ENCODE measurements at regions not wholly inside any gene's neighbourhood (a gene's known extent, or its start where the extent isn't known, plus 50 kb on each side); places are given as distances from the start of the nearest gene placed in this dataset.
"Not testable (repeated sequence)": the region's sequence is repeated elsewhere in the genome, so short reads cannot be mapped to it uniquely, and the experiment has no call there.

- DNase-seq = no peak
Observed at GRCh38 chr6:144793744-144794143, 508.6 kb downstream of the UTRN start.

DNA sequence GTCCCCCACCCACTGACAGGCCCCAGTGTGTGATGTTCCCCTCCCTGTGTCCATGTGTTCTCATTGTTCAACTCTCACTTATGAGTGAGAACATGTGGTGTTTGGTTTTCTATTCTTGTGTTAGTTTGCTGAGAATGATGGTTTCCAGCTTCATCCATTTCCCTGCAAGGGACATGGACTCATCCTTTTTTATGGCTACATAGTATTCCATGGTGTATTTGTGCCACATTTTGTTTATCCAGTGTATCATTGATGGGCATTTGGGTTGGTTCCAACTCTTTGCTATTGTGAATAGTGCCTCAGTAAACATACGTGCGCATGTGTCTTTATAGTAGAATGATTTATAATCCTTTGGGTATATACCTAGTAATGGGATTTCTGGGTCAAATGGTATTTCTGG lies 509.9 kb downstream of the UTRN start:
- not testable (repeated sequence) for DNase-seq

GRCh38 chr6:144796070-144796469 lies 510.9 kb downstream of the UTRN start:
- DNase-seq = no peak

DNA sequence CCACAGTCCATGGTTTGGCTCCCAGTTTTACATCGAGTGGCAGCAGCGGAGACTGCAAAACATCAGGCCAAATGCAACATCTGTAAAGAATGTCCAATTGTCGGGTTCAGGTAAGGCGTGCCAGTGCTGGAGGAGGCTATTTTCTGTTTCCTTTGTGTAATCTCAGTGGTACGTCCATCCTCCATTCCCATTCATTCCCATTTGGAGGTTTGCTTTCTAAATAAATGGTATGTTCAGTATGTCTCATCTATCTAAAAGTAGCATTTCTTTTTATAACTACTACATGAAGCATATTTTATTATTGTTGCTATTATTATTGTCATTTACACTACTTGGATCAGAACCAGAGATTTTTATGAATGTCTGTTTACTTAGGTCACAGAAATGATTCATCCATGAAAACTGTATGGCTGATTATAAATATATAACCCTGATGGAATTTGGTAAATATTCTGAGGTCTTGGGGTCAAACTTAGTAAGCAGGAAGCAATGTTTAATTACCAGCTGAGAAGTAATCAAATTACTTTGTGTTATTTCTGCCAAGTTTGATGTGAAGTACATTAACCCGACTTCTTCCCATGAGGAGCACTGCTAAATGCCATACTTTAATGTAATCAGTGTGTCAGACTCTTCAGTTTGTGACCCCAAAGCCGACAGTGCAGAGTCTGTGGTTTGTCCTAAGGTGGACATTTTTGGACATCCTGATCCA lies 512.9 kb downstream of the UTRN start:
- no peak for DNase-seq

DNA sequence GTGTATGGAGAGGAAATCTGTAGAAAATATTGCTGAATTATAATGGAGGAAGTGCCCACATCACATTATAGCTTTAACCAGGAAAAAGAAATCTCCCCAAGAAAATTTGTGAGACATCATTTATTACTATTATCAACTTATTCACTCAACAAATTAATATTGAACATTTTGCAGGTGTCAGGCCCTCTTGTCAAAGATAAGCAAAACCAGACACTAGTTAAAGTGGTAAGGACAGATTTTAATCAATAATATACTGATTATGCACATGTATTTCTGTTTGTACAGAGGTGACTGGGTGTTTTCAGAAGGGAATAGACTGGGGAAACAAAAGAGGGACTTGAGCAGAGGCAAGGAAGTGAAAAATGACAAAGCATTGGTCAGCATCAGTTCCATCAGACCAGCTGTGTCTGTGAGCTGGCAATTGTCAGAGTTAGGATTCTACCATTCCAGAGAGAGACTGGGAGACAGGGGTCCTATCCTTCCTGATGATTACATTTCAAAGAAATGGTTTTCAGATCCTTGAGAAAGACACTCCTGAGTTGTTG lies 519.2 kb downstream of the UTRN start:
- DNase-seq = no peak

DNA sequence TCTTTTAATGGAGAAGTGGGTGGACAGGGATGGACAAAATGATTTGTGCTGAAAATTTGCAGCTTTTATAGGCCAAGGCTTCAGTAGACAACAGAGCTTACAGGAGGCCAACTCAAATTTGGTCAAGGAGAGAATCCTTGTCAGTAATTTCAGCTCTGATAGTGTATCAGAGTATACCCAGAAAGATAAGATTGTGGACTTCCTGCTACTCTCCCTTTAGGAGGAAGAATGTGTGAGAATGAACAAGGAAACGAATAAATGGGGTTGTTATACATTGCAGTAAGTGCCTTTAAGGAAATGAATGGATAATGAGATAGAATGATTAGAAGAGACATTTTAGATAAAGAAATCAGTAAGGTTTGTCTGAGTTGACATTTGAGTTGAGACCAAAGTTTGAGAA lies 519.9 kb downstream of the UTRN start:
- DNase-seq = no peak

DNA sequence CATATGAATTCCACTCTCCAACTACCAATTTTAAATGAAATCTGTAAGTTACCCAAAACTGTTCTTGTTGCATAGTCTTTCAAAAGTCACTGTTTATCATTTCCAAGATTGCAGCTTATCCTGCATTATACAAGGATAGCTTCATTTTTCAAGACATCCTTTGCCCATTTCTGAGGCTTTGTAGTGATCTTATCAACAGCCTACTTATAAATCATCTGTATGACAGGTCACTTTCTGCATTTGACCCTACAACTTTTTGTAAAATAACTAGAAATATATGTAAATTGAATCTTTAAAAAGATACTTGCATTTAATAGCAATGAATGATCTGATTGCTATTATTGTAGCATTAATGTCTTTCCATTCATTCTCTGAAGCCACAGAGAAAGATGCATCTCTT lies 521.1 kb downstream of the UTRN start:
- DNase-seq = no peak

DNA sequence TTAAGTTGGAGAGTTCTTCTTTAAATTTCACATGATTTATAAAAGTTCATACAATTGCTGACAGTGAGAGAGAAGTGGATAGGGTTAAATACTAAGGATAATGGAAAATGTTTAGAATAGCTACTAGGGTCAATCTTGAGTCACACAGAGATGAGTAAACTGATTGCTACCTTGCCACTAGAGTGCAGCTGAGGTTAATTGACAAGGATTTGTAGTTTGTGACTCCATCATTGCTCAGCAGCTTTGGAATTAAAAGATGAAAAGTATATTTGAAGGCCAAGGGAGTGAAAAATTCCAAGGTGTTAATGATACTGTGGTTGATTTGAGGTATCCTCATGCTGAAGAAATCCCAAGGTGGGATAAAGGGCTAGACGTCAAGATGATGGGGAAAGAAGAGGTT lies 524.0 kb downstream of the UTRN start:
- no peak for DNase-seq

- DNase-seq = no peak
Observed at GRCh38 chr6:144809969-144810368, 524.8 kb downstream of the UTRN start.

DNA sequence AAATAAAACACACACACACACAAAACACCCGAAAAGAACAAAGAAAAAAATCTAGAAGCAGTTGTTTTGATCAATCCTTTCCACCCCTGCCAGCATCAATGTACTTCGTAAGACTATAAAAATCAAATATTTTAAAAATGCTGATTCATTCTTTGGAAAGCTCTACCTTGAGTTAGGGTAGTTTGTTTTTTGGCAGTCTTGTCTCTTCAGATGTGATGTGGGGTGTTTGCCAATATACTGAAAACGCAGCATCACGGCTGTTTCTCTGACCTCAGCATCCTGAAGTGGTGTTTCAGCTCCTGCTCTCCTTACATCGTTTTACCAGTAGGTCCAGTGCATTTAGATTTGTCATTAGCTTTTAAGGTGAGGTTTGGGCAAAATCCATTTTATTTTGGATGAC lies 526.0 kb downstream of the UTRN start:
- DNase-seq = no peak

- no peak for DNase-seq
Observed at GRCh38 chr6:144816936-144817335, 531.8 kb downstream of the UTRN start.

GRCh38 chr6:144820270-144820669 lies 535.1 kb downstream of the UTRN start:
- no peak for DNase-seq

GRCh38 chr6:144823131-144823530 lies 538.0 kb downstream of the UTRN start:
- DNase-seq = no peak

- no peak for DNase-seq
Observed at GRCh38 chr6:144824018-144824417, 538.9 kb downstream of the UTRN start.

- no peak for DNase-seq
Observed at GRCh38 chr6:144834426-144835038, 549.4 kb downstream of the UTRN start.

GRCh38 chr6:144835322-144835973 lies 550.3 kb downstream of the UTRN start:
- DNase-seq = no peak

DNA sequence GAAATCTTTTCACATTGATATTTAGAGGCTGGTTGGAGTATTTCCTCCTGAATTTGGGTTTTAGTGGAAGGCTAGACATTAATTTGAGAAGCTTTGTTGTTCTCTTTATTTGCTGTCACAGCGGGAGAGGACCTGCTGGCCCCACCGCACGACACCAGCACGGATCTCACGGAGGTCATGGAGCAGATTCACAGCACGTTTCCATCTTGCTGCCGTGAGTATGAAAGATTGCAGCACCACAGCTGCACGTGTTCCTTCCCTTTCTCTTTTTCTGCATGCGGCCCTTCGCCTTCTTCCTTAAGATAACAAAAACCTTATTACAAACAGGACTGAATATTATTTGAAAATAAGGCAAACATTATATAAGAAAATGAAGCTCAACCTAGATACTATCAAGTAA lies 555.5 kb downstream of the UTRN start:
- no peak for DNase-seq

DNA sequence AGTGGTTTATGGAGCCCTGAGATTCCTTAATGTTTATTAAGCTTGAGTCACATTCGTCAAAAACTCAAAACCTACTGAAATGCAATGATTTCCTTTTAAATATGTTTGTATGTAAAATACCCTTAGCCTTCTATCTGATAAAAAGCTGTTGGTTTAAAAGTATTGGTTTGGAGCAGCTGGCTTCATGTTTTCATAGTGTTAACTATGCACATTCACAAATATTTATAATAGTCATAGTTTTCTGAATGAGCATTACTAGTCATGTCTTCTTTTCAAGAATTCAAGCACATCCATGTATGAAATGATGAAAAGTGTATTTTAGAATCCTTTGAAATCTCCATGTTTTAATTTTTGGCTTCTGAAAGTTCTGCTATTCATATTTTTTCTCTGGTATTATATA lies 558.6 kb downstream of the UTRN start:
- DNase-seq = no peak

DNA sequence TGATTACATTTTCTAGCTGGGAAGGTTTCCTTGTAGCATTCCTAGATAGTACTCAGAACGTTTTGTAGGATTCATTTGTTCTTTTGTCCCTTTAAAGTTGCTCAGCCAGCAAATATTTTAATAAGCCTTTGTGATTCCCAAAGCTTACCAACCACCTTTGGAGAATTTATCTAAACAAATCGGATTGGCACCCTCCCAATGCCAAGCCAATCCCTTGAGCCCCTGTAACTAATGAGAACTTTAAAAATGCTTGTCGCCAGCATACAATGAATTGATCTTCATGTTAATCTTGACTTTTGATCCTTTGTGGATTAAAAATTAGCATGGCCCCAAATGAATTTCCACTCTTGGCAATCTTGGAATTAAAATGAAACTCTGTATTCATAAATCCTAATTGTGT lies 559.5 kb downstream of the UTRN start:
- no peak for DNase-seq

DNA sequence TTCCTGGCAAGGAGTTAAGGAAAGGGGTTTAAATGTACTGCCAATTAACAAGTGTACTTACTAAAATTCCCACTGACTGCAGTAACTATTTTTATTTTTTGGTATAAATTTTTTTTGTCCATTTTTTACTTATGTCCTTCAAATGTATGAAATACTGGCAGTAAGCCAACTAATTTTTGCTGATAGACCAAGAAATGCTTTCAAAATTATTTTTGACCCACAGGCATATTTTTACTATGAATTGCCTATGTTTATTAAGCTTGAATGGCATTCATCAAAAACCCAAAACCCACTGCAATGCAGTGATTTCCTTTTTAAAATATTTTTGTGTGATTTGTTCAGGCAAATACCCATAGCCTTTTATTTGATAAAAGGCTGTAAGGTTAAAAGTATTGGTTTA lies 560.1 kb downstream of the UTRN start:
- no peak for DNase-seq

DNA sequence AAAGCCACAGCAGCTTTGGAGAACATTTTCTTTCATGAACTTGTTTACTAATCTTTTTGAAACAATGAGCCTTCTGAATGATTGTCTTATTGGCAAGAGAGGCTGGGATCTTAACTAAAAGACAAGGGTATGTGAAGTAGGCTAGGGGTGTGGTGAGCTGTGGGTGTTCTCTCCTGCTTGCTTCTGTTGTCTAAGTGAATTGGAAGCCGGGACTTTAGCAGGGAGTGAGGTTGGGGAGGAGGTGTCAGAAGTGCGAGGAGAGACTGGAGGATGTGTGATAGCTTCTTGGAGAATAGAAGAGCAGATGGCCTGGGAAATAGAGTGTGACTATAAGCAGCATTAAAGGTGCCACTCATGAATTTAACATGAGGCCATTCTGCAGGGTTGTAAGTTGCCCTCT lies 562.8 kb downstream of the UTRN start:
- no peak for DNase-seq

DNA sequence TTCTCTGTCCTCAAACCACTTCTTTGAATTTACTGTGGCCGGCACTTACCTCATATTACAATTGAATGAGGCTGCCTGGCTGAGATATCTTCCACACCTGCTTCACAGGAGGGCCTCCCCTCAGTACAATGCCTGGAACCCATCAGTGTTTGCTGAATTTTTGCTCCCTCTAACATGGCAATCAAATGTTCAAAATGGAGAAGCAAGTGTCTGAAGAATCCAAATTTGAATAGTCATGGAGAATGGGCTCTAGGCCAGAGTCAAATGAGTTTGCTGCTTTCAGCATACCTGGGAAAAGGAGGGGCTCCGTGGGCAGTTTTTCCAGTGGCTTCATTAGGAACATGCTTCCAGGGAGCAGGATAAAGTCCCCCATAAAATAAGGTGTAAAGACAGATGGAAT lies 564.8 kb downstream of the UTRN start:
- DNase-seq = no peak

DNA sequence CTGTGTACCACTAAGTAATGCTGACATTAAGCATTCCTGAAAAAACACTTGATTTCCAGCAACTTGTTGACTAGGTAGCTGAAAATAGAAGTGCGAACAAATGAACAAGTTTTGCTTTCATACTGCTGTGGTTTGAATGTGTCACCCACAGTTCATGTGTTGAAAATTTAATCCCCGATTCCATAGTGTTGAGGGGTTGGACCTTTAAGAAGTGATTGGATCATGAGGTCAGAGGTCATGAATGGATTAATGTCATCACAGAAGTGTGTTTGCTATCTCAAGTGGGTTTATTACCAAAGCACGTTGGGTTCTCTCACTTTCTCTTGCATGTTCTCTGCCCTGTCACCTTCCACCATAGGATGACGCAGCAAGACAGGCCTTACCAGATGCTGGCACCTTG lies 568.5 kb downstream of the UTRN start:
- DNase-seq = no peak

DNA sequence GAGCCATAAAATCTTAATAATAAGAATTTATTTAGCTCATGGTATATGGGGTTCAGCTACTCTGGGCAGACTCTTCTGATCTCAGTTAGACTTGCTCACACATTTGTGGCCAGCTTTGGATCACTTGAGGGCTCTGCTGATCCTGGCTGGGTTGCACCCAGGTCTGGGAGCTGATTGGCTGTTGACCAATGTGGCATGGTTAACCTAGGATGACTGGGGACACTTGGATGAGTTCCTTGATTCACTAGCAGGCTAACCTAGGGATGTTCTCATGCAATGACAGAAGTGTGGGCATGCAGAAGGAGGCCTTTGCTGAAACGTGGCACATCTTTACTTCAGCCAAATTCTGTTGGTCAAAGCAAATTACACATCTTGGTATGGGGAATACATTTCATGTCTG lies 569.5 kb downstream of the UTRN start:
- DNase-seq = no peak
